Esophagus squamous epithelium (tissue), 4 donors: ENCODE measurements at regions not wholly inside any gene's neighbourhood (a gene's known extent, or its start where the extent isn't known, plus 50 kb on each side); places are given as distances from the start of the nearest gene placed in this dataset.

Experiments used
- POLR2A ChIP-seq, 4 donors: fragments of 450-650 bp; IDR thresholded peaks; one replicate each; pipeline ENCODE4 v1.6.1; 2017; ENCODE audit warnings: antibody characterized with exemption in 4 of 4, mild to moderate bottlenecking in 4 of 4, moderate library complexity in 3 of 4
- TF ChIP-seq, protein P1 (sequence below), 6 experiments: fragments of 450-650 bp in 4 of 6; fragments of 200-600 bp in 2 of 6; sonication (generic) in 2 of 6; IDR thresholded peaks; one replicate each; pipeline ENCODE4 v1.5.1; 2016 to 2019; ENCODE audit warnings: antibody characterized with exemption in 6 of 6, mild to moderate bottlenecking in 4 of 6, moderate library complexity in 4 of 6

DNA sequence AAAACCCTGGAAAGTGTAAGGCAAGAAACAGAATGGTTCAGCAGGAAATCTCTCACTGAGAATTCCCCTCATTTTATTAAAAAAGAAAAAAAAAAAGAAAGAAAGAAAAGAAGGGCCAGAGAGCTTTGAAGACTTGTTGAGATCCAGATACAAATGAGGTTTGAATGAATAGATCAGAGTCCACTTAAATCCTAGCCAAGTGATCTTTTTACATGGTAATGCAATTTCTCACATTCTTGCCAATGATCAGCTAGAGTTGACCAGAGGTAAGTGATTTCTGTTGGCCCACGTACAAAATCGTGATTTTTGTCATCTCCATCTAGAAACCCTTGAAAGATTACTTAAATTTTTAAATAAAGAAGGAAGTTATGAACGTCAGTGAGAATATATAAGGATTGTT lies 261.5 kb upstream of the PCSK5 start:
- TF ChIP-seq, protein P1, sequence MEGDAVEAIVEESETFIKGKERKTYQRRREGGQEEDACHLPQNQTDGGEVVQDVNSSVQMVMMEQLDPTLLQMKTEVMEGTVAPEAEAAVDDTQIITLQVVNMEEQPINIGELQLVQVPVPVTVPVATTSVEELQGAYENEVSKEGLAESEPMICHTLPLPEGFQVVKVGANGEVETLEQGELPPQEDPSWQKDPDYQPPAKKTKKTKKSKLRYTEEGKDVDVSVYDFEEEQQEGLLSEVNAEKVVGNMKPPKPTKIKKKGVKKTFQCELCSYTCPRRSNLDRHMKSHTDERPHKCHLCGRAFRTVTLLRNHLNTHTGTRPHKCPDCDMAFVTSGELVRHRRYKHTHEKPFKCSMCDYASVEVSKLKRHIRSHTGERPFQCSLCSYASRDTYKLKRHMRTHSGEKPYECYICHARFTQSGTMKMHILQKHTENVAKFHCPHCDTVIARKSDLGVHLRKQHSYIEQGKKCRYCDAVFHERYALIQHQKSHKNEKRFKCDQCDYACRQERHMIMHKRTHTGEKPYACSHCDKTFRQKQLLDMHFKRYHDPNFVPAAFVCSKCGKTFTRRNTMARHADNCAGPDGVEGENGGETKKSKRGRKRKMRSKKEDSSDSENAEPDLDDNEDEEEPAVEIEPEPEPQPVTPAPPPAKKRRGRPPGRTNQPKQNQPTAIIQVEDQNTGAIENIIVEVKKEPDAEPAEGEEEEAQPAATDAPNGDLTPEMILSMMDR (IDR thresholded peaks at IDR 0.05), result no peak
- TF ChIP-seq POLR2A (IDR thresholded peaks at IDR 0.05), result no peak
